ENCODE measurements at regions not wholly inside any gene's neighbourhood (a gene's known extent, or its start where the extent isn't known, plus 50 kb on each side); places are given as distances from the start of the nearest gene placed in this dataset.

- Mint-ChIP-seq H3K27me3 (ENCODE audit: unreplicated experiment) (peaks cover 8% of the 10 kb centered on the region), H3K27ac (ENCODE audit: unreplicated experiment) (no peak overlapping the region), H3K9me3 (ENCODE audit: unreplicated experiment) (no peaks in the 10 kb centered on the region), H3K36me3 (ENCODE audit: unreplicated experiment) (no peaks in the 10 kb centered on the region), H3K4me3 (ENCODE audit: unreplicated experiment) (no peak overlapping the region), H3K4me1 (ENCODE audit: unreplicated experiment) (no peaks in the 10 kb centered on the region)
- TF ChIP-seq, protein P1, sequence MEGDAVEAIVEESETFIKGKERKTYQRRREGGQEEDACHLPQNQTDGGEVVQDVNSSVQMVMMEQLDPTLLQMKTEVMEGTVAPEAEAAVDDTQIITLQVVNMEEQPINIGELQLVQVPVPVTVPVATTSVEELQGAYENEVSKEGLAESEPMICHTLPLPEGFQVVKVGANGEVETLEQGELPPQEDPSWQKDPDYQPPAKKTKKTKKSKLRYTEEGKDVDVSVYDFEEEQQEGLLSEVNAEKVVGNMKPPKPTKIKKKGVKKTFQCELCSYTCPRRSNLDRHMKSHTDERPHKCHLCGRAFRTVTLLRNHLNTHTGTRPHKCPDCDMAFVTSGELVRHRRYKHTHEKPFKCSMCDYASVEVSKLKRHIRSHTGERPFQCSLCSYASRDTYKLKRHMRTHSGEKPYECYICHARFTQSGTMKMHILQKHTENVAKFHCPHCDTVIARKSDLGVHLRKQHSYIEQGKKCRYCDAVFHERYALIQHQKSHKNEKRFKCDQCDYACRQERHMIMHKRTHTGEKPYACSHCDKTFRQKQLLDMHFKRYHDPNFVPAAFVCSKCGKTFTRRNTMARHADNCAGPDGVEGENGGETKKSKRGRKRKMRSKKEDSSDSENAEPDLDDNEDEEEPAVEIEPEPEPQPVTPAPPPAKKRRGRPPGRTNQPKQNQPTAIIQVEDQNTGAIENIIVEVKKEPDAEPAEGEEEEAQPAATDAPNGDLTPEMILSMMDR (IDR thresholded peaks at IDR 0.05), result no peak
- DNase-seq (ENCODE audit: extremely low spot score, unreplicated experiment), result no peak
Measured at GRCh38 chr3:74053970-74054516, 429.3 kb upstream of the PDZRN3 start.

GRCh38 chr3:74049444-74049843, 424.7 kb upstream of the PDZRN3 start:
- Mint-ChIP-seq H3K27me3 (ENCODE audit: unreplicated experiment) (no peaks in the 10 kb centered on the region), H3K9me3 (ENCODE audit: unreplicated experiment) (no peaks in the 10 kb centered on the region), H3K4me3 (ENCODE audit: unreplicated experiment) (no peak overlapping the region), H3K36me3 (ENCODE audit: unreplicated experiment) (no peaks in the 10 kb centered on the region), H3K4me1 (ENCODE audit: unreplicated experiment) (no peaks in the 10 kb centered on the region), H3K27ac (ENCODE audit: unreplicated experiment) (no peak overlapping the region)
- TF ChIP-seq, protein P1 (IDR thresholded peaks at IDR 0.05), result no peak
- DNase-seq (ENCODE audit: extremely low spot score, unreplicated experiment), result no peak

GRCh38 chr3:74048699-74049098, 424.0 kb upstream of the PDZRN3 start:
- H3K27ac Mint-ChIP-seq (ENCODE audit: unreplicated experiment), result no peak overlapping the region

DNA sequence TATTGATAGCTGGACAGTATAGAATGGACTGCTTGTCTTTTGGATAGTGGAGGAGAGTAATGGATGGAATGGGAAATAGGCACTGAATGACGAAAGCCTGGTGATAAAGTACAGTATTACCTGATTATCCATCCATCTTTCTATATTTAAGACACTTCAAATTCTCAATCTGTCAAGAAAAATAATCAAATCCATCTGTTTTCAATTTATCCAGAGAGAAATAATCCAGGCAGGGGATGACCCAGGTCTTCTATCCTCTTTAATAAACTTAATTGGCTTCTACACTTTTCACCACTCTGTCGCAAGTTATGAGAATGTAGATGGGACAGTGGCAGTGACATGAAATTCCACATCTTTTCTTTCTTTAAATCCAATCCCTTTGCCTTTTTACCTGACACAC, 420.3 kb upstream of the PDZRN3 start:
- TF ChIP-seq, protein P1 (IDR thresholded peaks at IDR 0.05), result no peak
- Mint-ChIP-seq H3K4me1 (ENCODE audit: unreplicated experiment) (no peaks in the 10 kb centered on the region), H3K9me3 (ENCODE audit: unreplicated experiment) (no peaks in the 10 kb centered on the region), H3K27ac (ENCODE audit: unreplicated experiment) (no peak overlapping the region), H3K36me3 (ENCODE audit: unreplicated experiment) (no peaks in the 10 kb centered on the region), H3K4me3 (ENCODE audit: unreplicated experiment) (no peak overlapping the region), H3K27me3 (ENCODE audit: unreplicated experiment) (no peaks in the 10 kb centered on the region)
- DNase-seq (ENCODE audit: extremely low spot score, unreplicated experiment), result no peak

More at GRCh38 chr3:74048699-74049098, 424.0 kb upstream of the PDZRN3 start:
- no peak for DNase-seq (ENCODE audit: extremely low spot score, unreplicated experiment)
- Mint-ChIP-seq H3K27me3 (ENCODE audit: unreplicated experiment) (no peaks in the 10 kb centered on the region), H3K36me3 (ENCODE audit: unreplicated experiment) (no peaks in the 10 kb centered on the region), H3K4me3 (ENCODE audit: unreplicated experiment) (no peak overlapping the region), H3K9me3 (ENCODE audit: unreplicated experiment) (no peaks in the 10 kb centered on the region), H3K4me1 (ENCODE audit: unreplicated experiment) (no peaks in the 10 kb centered on the region)
- TF ChIP-seq, protein P1 (IDR thresholded peaks at IDR 0.05), result no peak

GRCh38 chr3:74041068-74041675, 416.4 kb upstream of the PDZRN3 start:
- Mint-ChIP-seq H3K4me1 (ENCODE audit: unreplicated experiment) (no peaks in the 10 kb centered on the region), H3K27ac (ENCODE audit: unreplicated experiment) (no peak overlapping the region), H3K4me3 (ENCODE audit: unreplicated experiment) (no peak overlapping the region), H3K27me3 (ENCODE audit: unreplicated experiment) (no peaks in the 10 kb centered on the region), H3K36me3 (ENCODE audit: unreplicated experiment) (no peaks in the 10 kb centered on the region), H3K9me3 (ENCODE audit: unreplicated experiment) (no peaks in the 10 kb centered on the region)
- no peak for DNase-seq (ENCODE audit: extremely low spot score, unreplicated experiment)
- TF ChIP-seq, protein P1 (IDR thresholded peaks at IDR 0.05), result no peak

All from osteocyte (in vitro differentiated cells).